ENCODE measurements at regions not wholly inside any gene's neighbourhood (a gene's known extent, or its start where the extent isn't known, plus 50 kb on each side); places are given as distances from the start of the nearest gene placed in this dataset.

- no peak for TF ChIP-seq CTCF (conservative IDR thresholded peaks at IDR 0.05; ENCODE audit: low read depth in 2 of 2)
- TF ChIP-seq POLR2AphosphoS5 (IDR thresholded peaks at IDR 0.05; ENCODE audit: low read depth) = no peak
- no peak for TF ChIP-seq EZH2phosphoT487 (IDR thresholded peaks at IDR 0.05; ENCODE audit: unreplicated experiment)
- TF ChIP-seq CREB1 (CRISPR knock-in tag; IDR thresholded peaks at IDR 0.05; ENCODE audit: low read depth) = no peak
- no peak for TF ChIP-seq JUNB (IDR thresholded peaks at IDR 0.05; ENCODE audit: unreplicated experiment)
- TF ChIP-seq EZH2 (IDR thresholded peaks at IDR 0.05; ENCODE audit: low read depth, unreplicated experiment) = no peak
- no peak for TF ChIP-seq REST (IDR thresholded peaks at IDR 0.05; ENCODE audit: unreplicated experiment)
- TF ChIP-seq, protein P1, sequence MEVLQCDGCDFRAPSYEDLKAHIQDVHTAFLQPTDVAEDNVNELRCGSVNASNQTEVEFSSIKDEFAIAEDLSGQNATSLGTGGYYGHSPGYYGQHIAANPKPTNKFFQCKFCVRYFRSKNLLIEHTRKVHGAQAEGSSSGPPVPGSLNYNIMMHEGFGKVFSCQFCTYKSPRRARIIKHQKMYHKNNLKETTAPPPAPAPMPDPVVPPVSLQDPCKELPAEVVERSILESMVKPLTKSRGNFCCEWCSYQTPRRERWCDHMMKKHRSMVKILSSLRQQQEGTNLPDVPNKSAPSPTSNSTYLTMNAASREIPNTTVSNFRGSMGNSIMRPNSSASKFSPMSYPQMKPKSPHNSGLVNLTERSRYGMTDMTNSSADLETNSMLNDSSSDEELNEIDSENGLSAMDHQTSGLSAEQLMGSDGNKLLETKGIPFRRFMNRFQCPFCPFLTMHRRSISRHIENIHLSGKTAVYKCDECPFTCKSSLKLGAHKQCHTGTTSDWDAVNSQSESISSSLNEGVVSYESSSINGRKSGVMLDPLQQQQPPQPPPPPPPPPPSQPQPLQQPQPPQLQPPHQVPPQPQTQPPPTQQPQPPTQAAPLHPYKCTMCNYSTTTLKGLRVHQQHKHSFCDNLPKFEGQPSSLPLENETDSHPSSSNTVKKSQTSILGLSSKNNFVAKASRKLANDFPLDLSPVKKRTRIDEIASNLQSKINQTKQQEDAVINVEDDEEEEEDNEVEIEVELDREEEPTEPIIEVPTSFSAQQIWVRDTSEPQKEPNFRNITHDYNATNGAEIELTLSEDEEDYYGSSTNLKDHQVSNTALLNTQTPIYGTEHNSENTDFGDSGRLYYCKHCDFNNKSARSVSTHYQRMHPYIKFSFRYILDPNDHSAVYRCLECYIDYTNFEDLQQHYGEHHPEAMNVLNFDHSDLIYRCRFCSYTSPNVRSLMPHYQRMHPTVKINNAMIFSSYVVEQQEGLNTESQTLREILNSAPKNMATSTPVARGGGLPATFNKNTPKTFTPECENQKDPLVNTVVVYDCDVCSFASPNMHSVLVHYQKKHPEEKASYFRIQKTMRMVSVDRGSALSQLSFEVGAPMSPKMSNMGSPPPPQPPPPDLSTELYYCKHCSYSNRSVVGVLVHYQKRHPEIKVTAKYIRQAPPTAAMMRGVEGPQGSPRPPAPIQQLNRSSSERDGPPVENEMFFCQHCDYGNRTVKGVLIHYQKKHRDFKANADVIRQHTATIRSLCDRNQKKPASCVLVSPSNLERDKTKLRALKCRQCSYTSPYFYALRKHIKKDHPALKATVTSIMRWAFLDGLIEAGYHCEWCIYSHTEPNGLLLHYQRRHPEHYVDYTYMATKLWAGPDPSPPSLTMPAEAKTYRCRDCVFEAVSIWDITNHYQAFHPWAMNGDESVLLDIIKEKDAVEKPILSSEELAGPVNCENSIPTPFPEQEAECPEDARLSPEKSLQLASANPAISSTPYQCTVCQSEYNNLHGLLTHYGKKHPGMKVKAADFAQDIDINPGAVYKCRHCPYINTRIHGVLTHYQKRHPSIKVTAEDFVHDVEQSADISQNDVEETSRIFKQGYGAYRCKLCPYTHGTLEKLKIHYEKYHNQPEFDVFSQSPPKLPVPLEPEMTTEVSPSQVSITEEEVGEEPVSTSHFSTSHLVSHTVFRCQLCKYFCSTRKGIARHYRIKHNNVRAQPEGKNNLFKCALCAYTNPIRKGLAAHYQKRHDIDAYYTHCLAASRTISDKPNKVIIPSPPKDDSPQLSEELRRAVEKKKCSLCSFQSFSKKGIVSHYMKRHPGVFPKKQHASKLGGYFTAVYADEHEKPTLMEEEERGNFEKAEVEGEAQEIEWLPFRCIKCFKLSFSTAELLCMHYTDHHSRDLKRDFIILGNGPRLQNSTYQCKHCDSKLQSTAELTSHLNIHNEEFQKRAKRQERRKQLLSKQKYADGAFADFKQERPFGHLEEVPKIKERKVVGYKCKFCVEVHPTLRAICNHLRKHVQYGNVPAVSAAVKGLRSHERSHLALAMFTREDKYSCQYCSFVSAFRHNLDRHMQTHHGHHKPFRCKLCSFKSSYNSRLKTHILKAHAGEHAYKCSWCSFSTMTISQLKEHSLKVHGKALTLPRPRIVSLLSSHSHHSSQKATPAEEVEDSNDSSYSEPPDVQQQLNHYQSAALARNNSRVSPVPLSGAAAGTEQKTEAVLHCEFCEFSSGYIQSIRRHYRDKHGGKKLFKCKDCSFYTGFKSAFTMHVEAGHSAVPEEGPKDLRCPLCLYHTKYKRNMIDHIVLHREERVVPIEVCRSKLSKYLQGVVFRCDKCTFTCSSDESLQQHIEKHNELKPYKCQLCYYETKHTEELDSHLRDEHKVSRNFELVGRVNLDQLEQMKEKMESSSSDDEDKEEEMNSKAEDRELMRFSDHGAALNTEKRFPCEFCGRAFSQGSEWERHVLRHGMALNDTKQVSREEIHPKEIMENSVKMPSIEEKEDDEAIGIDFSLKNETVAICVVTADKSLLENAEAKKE (CRISPR knock-in tag; IDR thresholded peaks at IDR 0.05) = no peak
- TF ChIP-seq NANOG (IDR thresholded peaks at IDR 0.05; ENCODE audit: borderline replicate concordance) = no peak
- no peak for TF ChIP-seq ETS1 (IDR thresholded peaks at IDR 0.05)
- no peak for TF ChIP-seq ZNF331 (CRISPR knock-in tag; IDR thresholded peaks at IDR 0.05; ENCODE audit: low read depth)
- TF ChIP-seq STAT1 (IDR thresholded peaks at IDR 0.05; ENCODE audit: unreplicated experiment) = no peak
Measured at GRCh38 chr5:130966990-130967525, 198.0 kb downstream of the HINT1 start.

All from GM23338 (cell line).